ENCODE measurements at regions not wholly inside any gene's neighbourhood (a gene's known extent, or its start where the extent isn't known, plus 50 kb on each side); places are given as distances from the start of the nearest gene placed in this dataset.

GRCh38 chr2:16287831-16288230 is 347.5 kb downstream of the MYCN start:
- DNase-seq, result no peak

GRCh38 chr2:16287281-16287680 is 346.9 kb downstream of the MYCN start:
- DNase-seq, result no peak

DNA sequence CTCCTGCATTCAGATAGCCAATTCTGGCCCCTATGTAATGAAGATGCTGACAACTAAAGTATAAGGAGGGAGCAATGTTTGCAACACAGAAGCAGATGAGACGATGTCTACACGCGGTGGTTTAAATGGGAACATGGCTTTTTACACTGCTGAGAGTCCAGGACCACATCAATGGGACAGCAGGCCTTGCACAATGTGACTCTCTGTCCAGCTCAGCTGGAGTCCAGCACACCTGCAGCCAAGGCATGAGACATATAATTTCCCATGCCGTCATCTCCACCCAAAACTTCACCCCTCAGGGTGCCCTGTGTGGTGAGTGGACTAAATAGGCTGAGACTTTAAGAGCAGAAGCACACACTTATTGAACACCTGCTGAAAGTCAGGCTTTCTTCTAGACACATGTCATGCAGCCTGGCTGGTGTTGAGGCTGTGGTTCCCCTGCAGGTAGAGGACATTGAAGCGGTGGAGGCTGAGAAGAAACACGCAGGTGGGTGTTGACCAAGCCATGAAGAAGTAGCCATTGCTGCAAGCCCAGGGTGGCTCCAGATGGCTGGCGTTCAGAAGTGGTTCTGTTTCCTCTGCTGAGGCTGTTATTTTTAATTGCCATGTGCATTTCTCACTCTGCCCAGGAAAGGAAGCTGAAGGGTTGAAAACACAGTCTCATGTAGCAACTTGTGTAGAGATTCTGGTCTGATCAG is 345.6 kb downstream of the MYCN start:
- DNase-seq, result no peak

DNA sequence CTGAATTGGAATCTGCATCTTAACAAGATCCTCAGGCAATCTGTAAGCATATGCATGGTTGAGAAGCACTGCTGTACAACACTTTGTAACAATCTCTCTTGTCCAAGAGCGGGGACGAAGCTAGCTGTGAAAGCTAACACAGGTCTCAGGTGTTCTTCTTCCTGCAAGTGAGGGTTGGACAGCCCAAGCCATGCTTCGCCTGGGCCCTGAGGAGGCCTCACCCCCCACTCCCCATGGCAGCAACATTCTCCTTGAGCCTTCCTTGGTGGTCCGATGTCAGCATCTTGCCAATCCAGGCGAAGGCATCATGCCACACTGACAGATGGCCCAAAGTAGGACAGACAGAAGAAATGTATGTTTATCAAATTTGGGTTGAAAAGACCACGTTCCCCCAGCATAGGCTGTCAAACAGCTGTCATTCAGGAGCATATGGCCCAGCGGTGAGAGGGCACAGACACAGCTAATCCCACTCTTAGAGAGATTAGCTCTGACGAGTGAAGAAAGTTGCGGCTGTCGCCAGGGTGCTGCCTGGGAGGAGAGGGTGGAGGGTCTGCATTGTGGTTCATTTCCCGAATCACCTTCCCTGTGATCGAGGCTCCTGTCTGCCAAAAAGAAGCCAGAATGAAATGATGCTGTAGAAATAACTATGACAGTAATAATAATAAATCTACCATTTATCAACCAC is 344.7 kb downstream of the MYCN start:
- DNase-seq, result no peak

GRCh38 chr2:16283071-16283850 is 342.9 kb downstream of the MYCN start:
- no peak for DNase-seq

DNA sequence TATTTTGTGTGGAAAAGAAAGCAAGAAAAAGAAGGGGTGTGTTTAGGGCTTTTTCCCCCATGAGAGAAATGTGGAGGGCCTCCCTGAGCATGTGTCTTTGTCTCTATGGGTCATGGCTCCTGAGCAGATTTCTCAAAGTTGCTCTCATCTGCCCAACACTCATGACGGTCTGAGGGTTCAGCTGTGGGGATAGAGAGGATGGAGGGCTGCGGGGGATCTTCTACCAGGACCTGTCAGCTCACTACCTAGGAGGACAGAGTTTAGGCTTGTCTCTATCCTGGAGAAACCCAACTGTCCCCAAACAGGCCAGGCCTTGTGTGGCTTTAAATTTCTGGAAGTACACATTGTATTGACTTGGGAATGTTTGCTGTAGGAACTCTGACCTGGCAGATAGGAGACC is 342.2 kb downstream of the MYCN start:
- no peak for DNase-seq

DNA sequence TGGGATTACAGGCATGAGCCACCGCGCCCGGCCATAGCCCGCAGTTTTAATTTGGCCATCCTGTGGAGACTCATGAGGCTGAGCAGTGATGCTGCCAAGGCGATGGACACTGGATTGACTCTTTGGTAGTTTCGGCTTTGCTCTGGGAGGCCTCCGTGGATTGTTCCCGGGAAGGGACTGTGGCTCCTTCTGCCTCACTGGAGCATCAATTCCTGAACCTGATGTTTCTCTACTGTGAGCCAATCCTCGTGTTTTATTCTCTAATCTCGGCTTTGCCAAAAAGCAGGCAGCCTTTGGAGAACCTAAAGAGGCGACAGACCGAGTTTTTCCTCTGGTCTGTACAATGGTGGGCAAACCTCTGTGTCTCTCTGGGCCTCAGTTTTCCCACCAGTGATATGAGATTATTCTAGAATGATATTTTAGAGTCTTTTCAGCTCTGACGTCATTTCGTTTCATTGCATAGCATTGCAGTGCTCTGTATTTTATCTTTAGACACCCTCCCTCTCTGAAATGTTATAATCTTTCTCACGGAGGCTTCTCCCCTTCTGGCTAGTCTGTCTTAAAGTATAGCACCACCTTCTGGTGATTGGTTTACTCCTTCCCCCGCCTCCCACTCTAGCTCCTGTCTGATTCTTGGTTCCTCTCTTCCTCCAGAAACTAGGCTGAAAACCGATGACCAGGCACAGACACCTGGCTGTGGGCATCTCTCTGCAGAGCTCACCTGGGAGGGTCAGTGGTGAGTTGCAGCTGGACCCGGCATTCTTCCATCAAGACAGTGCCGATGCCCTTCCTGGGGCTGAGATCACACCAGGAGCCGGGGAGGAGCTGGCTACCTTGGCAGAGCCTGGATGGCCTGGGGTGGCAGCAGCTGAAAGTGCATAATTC is 341.3 kb downstream of the MYCN start:
- DNase-seq, result no peak

DNA sequence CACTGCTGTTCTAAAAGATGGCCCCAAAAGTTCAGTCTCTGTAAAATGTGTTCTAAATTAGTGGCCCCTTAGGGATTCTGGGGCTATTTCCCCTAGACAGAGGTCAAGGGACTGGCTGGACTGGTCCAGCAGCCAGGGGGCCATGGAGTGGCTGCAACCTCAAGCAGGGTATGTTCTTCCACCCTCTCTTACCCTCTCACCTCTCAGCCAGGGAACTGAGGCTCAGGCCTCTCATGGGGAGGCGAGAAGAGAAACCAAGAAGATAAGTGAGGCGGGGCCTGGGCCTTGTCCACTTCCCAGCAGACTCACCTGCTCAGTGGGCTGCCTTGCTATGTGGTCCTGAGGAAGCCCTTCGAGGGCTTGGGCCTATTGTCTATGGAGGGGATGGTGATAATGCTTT is 339.7 kb downstream of the MYCN start:
- no peak for DNase-seq

- DNase-seq, result no peak
These were observed 339.3 kb downstream of the MYCN start for GRCh38 chr2:16279641-16280040.

DNA sequence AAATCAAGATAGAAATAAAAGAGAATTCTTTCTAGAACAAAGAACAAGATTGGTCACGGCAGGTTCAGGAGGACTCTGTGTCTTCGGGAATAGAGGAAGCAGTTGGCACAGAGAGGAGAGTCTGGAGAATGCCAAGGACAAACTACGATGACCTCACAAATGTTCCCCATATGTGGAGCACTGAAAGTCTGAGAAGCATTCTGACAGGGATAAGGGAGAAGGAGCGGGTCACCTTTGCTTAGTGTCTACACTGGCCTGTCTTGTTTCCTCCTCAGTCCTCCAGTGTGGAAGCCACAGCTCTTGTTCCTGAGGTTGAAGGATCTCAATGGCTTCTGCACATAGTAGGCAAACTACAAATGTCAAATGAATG is 338.8 kb downstream of the MYCN start:
- no peak for DNase-seq

- DNase-seq, result no peak
These were observed 338.3 kb downstream of the MYCN start for GRCh38 chr2:16278421-16279200.

GRCh38 chr2:16277117-16277516 is 336.8 kb downstream of the MYCN start:
- no peak for DNase-seq

GRCh38 chr2:16275661-16276060 is 335.3 kb downstream of the MYCN start:
- no peak for DNase-seq

GRCh38 chr2:16275131-16275530 is 334.8 kb downstream of the MYCN start:
- no peak for DNase-seq

DNA sequence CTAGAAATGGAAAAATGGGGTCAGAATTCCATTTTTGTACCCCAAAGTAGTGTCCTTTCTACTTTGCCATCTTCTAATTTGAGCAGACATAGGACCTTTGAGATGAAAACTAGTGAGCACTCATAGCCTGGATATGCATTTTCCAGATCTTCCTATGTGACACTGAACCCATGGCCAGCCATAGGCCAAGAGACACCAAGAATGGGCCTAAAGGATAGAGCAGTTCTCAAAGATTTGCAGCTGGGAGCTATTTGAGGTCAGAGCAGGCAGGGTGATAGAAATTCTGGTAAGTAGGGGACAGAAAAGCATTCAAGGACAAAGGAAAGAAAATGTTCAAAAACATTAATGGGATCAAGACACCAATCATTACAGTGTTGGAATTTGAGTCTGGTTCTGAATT is 332.8 kb downstream of the MYCN start:
- no peak for DNase-seq

DNA sequence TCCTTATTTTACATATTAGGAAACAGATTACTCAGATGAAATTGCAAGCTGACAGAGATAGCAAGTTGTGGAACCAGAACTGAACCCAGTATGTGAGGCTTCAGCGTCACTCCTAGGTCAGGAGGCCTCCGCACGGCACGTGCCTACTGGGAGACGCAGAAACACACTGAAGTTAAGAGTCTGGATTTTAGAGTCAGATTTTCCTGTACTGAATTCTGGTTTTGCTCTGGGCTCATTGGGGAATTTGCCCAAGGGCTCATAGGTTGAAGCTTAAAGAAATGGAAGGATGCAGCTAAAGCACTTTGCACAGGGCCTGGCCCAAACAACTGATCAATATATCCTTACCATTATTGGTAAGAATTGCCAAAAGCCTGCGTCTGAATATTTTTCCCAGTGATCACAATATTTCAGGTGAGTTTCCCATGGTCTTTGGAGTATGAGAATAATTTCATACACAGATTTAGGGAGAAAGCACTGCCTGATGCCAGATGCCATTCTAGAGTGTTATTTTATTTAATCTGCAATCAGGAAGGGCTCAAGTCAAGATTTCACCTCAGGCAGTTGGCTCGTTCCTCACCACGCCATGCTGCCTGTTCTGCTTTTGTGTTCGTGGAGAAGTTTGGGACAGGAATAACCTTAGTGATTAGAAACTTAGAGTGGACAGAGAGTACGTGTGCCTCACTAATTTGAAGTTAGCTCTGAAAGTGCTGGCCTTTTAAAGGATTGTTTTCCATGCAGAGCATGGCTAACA is 331.9 kb downstream of the MYCN start:
- no peak for DNase-seq

- no peak for DNase-seq
These were observed 331.0 kb downstream of the MYCN start for GRCh38 chr2:16271231-16271896.

- no peak for DNase-seq
These were observed 330.1 kb downstream of the MYCN start for GRCh38 chr2:16270441-16270840.

DNA sequence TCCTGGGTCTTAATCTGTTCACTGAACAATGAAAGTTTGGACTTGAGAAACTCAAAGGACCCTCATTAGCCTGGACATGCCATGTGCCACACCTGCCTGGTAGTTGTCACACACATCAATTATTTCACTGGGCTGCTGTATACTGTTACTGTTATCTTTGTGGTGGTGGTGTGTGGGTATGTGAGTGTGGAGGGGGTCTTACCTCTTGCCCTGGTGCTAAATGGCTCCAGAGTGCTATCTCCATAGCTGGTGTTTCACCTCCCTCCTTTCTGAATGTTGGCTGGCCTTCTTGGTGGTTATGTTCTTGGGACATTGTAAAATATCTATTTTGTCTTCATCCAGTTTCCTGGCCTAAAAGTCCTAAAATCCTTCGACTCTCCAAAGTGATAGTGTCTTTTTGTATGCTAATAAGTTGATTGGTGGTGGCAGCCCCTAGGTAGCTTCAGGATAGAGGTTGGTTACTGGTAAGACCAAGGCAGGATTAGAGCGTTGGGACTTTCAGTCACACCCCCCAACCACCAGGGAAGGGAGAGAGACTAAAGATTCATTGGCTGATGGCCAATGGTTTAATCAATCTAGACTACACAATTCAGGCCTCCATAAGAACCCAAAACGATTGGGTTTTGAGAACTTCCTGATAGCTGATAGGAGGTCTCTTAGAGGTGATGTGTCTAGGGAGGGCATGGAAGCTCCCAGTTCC is 328.1 kb downstream of the MYCN start:
- no peak for DNase-seq

GRCh38 chr2:16266571-16266970 is 326.2 kb downstream of the MYCN start:
- DNase-seq, result no peak
